HG03095 (cell line): ENCODE measurements at regions not wholly inside any gene's neighbourhood (a gene's known extent, or its start where the extent isn't known, plus 50 kb on each side); places are given as distances from the start of the nearest gene placed in this dataset.
A peak's percentile ranks its signal among the peaks of the same experiment; 100 is the strongest.

Source experiments
- ATAC-seq: cut with Tn5 transposase; IDR thresholded peaks from one replicate; pipeline ENCODE4 v1.9.1; 2021; ENCODE audit warnings: moderate library complexity; ENCODE audit not compliant: unreplicated experiment

GRCh38 chr12:126772171-126772864 lies 1494.7 kb upstream of the TMEM132C start:
- ATAC-seq: peak; percentile 75

- no peak for ATAC-seq
These were observed 1494.0 kb upstream of the TMEM132C start for GRCh38 chr12:126773012-126773411.

GRCh38 chr12:126773491-126773890 lies 1493.5 kb upstream of the TMEM132C start:
- ATAC-seq: no peak

- ATAC-seq: no peak
These were observed 1490.8 kb upstream of the TMEM132C start for GRCh38 chr12:126776026-126776655.

- ATAC-seq: no peak
These were observed 1486.6 kb upstream of the TMEM132C start for GRCh38 chr12:126780343-126780742.

- ATAC-seq: no peak
These were observed 1485.4 kb upstream of the TMEM132C start for GRCh38 chr12:126781593-126781992.

- no peak for ATAC-seq
These were observed 1484.9 kb upstream of the TMEM132C start for GRCh38 chr12:126782083-126782482.

- ATAC-seq: no peak
These were observed 1482.5 kb upstream of the TMEM132C start for GRCh38 chr12:126784328-126784921.

GRCh38 chr12:126789963-126790362 lies 1477.0 kb upstream of the TMEM132C start:
- no peak for ATAC-seq

GRCh38 chr12:126791122-126791521 lies 1475.8 kb upstream of the TMEM132C start:
- ATAC-seq: no peak

GRCh38 chr12:126792411-126792810 lies 1474.6 kb upstream of the TMEM132C start:
- ATAC-seq: no peak

- no peak for ATAC-seq
These were observed 1469.4 kb upstream of the TMEM132C start for GRCh38 chr12:126797525-126797924.

- ATAC-seq: no peak
These were observed 1468.5 kb upstream of the TMEM132C start for GRCh38 chr12:126798449-126798848.

- ATAC-seq: no peak
These were observed 1459.6 kb upstream of the TMEM132C start for GRCh38 chr12:126807312-126807865.

GRCh38 chr12:126811391-126811790 lies 1455.6 kb upstream of the TMEM132C start:
- no peak for ATAC-seq

GRCh38 chr12:126819554-126819953 lies 1447.4 kb upstream of the TMEM132C start:
- no peak for ATAC-seq

GRCh38 chr12:126830778-126831680 lies 1435.9 kb upstream of the TMEM132C start:
- no peak for ATAC-seq

- ATAC-seq: no peak
These were observed 1429.3 kb upstream of the TMEM132C start for GRCh38 chr12:126837697-126838096.

- ATAC-seq: no peak
These were observed 1422.9 kb upstream of the TMEM132C start for GRCh38 chr12:126843915-126844669.

GRCh38 chr12:126847005-126847629 lies 1419.9 kb upstream of the TMEM132C start:
- no peak for ATAC-seq
